CD14-positive monocyte (primary cell): ENCODE measurements at regions not wholly inside any gene's neighbourhood (a gene's known extent, or its start where the extent isn't known, plus 50 kb on each side); places are given as distances from the start of the nearest gene placed in this dataset.

Experiments
- DNase-seq, 3 donors: peaks; one replicate each; pipeline ENCODE4 v3.0.0-alpha.2; 2011 to 2022
- H2AFZ ChIP-seq: 2 replicates; pipeline ENCODE4 v1.6.0; 2012; ENCODE audit warnings: mild to moderate bottlenecking, low read depth, low read length, inconsistent platforms; ENCODE audit not compliant: insufficient read depth, poor library complexity, severe bottlenecking
- H3K27ac ChIP-seq, 2 donors: 1 replicate in 1 of 2; 2 replicates in 1 of 2; pipeline ENCODE4 v1.5.1; 2012 to 2013; ENCODE audit warnings: low read length in 2 of 2, control low read depth in 1 of 2, inconsistent platforms in 1 of 2, low read depth in 1 of 2, mild to moderate bottlenecking in 1 of 2
- H3K27me3 ChIP-seq, 2 donors: one replicate each; pipeline versions ENCODE4 v1.6.0 to v1.6.1; 2011 to 2013; ENCODE audit warnings: low read length in 2 of 2; ENCODE audit not compliant: control insufficient read depth in 2 of 2, insufficient read depth in 2 of 2
- H3K36me3 ChIP-seq, 2 donors: replicated peaks in 1 of 2; 1 replicate in 1 of 2; 2 replicates in 1 of 2; pipeline versions ENCODE4 v1.5.1 to v1.6.1; 2012 to 2013; ENCODE audit warnings: low read length in 2 of 2, control low read depth in 1 of 2, inconsistent platforms in 1 of 2, mild to moderate bottlenecking in 1 of 2; ENCODE audit not compliant: insufficient read depth in 2 of 2, control insufficient read depth in 1 of 2
- H3K4me1 ChIP-seq, 2 donors: 1 replicate in 1 of 2; 2 replicates in 1 of 2; pipeline versions ENCODE4 v1.5.1 to v1.6.1; 2012 to 2013; ENCODE audit warnings: low read length in 2 of 2, control low read depth in 1 of 2, inconsistent platforms in 1 of 2, mild to moderate bottlenecking in 1 of 2, moderate library complexity in 1 of 2; ENCODE audit not compliant: insufficient read depth in 2 of 2, control insufficient read depth in 1 of 2
- H3K4me2 ChIP-seq: replicated peaks from 2 replicates; pipeline ENCODE3; 2012; ENCODE audit warnings: low read length, moderate library complexity, mild to moderate bottlenecking; ENCODE audit not compliant: poor library complexity, severe bottlenecking; ENCODE audit errors: extremely low read depth
- H3K4me3 ChIP-seq, 3 experiments: fragments of 200-600 bp in 1 of 3; sonication (generic) in 1 of 3; replicated peaks in 1 of 3; 1 replicate in 2 of 3; 2 replicates in 1 of 3; pipeline ENCODE4 v1.5.1; 2011 to 2013; ENCODE audit warnings: low read length in 3 of 3, mild to moderate bottlenecking in 3 of 3, control low read depth in 2 of 3, low read depth in 2 of 3, inconsistent platforms in 1 of 3, moderate library complexity in 1 of 3
- H3K79me2 ChIP-seq: 2 replicates; pipeline ENCODE4 v1.6.0; 2012; ENCODE audit warnings: mild to moderate bottlenecking, control low read depth, inconsistent platforms, low read length, moderate library complexity; ENCODE audit not compliant: insufficient read depth
- H3K9ac ChIP-seq: 2 replicates; pipeline ENCODE4 v1.6.0; 2017; ENCODE audit warnings: low read length, mild to moderate bottlenecking; ENCODE audit not compliant: insufficient read depth, poor library complexity, severe bottlenecking
- H3K9me3 ChIP-seq, 2 donors: replicated peaks in 1 of 2; 1 replicate in 1 of 2; 2 replicates in 1 of 2; pipeline versions ENCODE4 v1.5.1 to v1.6.1; 2012 to 2013; ENCODE audit warnings: low read length in 2 of 2, control low read depth in 1 of 2; ENCODE audit not compliant: control insufficient read depth in 1 of 2, insufficient read depth in 1 of 2
- H4K20me1 ChIP-seq: 2 replicates; pipeline ENCODE4 v1.6.0; 2012; ENCODE audit warnings: mild to moderate bottlenecking, low read length, control low read depth, moderate library complexity; ENCODE audit not compliant: insufficient read depth
- H3K27ac Mint-ChIP-seq, 7 donors: one replicate each; pipeline ENCODE4 v1.8.0; 2020; ENCODE audit warnings: mild to moderate bottlenecking in 7 of 7, mixed read lengths in 7 of 7, moderate library complexity in 6 of 7, inconsistent platforms in 2 of 7
- H3K27me3 Mint-ChIP-seq, 3 donors: one replicate each; pipeline ENCODE4 v1.8.0; 2021 to 2022; ENCODE audit warnings: low read depth in 3 of 3, mild to moderate bottlenecking in 3 of 3, mixed read lengths in 3 of 3, moderate library complexity in 3 of 3, inconsistent platforms in 1 of 3
- H3K36me3 Mint-ChIP-seq, 2 donors: one replicate each; pipeline ENCODE4 v1.8.0; 2020; ENCODE audit warnings: mixed read lengths in 2 of 2, inconsistent platforms in 1 of 2, mild to moderate bottlenecking in 1 of 2
- H3K4me1 Mint-ChIP-seq: one replicate; pipeline ENCODE4 v1.8.0; 2020; ENCODE audit warnings: mild to moderate bottlenecking, mixed read lengths
- H3K4me3 Mint-ChIP-seq, 2 donors: one replicate each; pipeline ENCODE4 v1.8.0; 2020; ENCODE audit warnings: mild to moderate bottlenecking in 2 of 2, mixed read lengths in 2 of 2, moderate library complexity in 1 of 2
- H3K9me3 Mint-ChIP-seq, 7 donors: one replicate each; pipeline ENCODE4 v1.8.0; 2020 to 2022; ENCODE audit warnings: mixed read lengths in 7 of 7, mild to moderate bottlenecking in 6 of 7, moderate library complexity in 6 of 7, inconsistent platforms in 2 of 7
- CTCF ChIP-seq: fragments of 200-600 bp; IDR thresholded peaks from one replicate; pipeline ENCODE4 v1.8.0; 2022; ENCODE audit warnings: antibody characterized with exemption, mild to moderate bottlenecking
- WGBS: methylation state at CpG from one replicate; pipeline ENCODE4 v1.1.5; 2013; ENCODE audit warnings: missing lambda C conversion rate; ENCODE audit not compliant: insufficient coverage; 5-methylcytosine and 5-hydroxymethylcytosine counted together
- intact Hi-C, 2 donors: fragments of 100-400 bp; cut with micrococcal nuclease; formaldehyde crosslinking; loops; one replicate each; pipeline versions ENCODE4 v1.15.0 to v1.15.1; 2023

GRCh38 chr5:94031631-94032030 is 290.2 kb upstream of the POU5F2 start:
- Mint-ChIP-seq H3K4me1 (no peaks in the 10 kb centered on the region), H3K4me3 (no peak overlapping the region), H3K27me3 (no peaks in the 10 kb centered on the region), H3K27ac (no peak overlapping the region), H3K36me3 (peaks cover 45 to 46% of the 10 kb centered on the region in 2 donors), H3K9me3 (peaks cover 21 to 38% (median 31%) of the 10 kb centered on the region in 7 donors)
- Histone ChIP-seq H3K27ac (no peak overlapping the region), H3K27me3 (no peaks in the 10 kb centered on the region), H3K4me3 (no peak overlapping the region), H3K9ac (no peak overlapping the region), H3K9me3 (peaks cover 32 to 37% of the 10 kb centered on the region in 2 donors), H3K79me2 (no peaks in the 10 kb centered on the region), H3K36me3 (peaks cover 2 to 22% of the 10 kb centered on the region in 2 donors), H3K4me2 (no peak overlapping the region), H4K20me1 (no peaks in the 10 kb centered on the region), H2AFZ (no peak overlapping the region), H3K4me1 (no peaks in the 10 kb centered on the region)
- DNase-seq, result no peak
- intact Hi-C loops, result no loop called here
- TF ChIP-seq CTCF, result no peak

- H3K79me2 ChIP-seq, result no peaks in the 10 kb centered on the region
- H3K36me3 ChIP-seq, result peaks cover 2 to 13% of the 10 kb centered on the region in 2 donors
- H3K36me3 Mint-ChIP-seq, result peaks cover 35 to 37% of the 10 kb centered on the region in 2 donors
- H2AFZ ChIP-seq, result no peak overlapping the region
- H3K27ac ChIP-seq, result no peak overlapping the region
- no peak overlapping the region for H3K4me2 ChIP-seq
- H4K20me1 ChIP-seq, result no peaks in the 10 kb centered on the region
- no peaks in the 10 kb centered on the region for H3K4me1 Mint-ChIP-seq
- no peak overlapping the region for H3K4me3 Mint-ChIP-seq
- TF ChIP-seq CTCF, result no peak
- no peak overlapping the region for H3K9ac ChIP-seq
- H3K9me3 ChIP-seq, result peaks cover 17 to 19% of the 10 kb centered on the region in 2 donors
- H3K4me3 ChIP-seq, result no peak overlapping the region
- intact Hi-C loops, result no loop called here
- peaks cover 14 to 27% (median 20%) of the 10 kb centered on the region in 7 donors for H3K9me3 Mint-ChIP-seq
- WGBS, result no CpG with 5 or more reads among the region's 1 CpG
- no peaks in the 10 kb centered on the region for H3K27me3 ChIP-seq
- no peaks in the 10 kb centered on the region for H3K27me3 Mint-ChIP-seq
- DNase-seq, result no peak
- no peaks in the 10 kb centered on the region for H3K4me1 ChIP-seq
- no peak overlapping the region for H3K27ac Mint-ChIP-seq
Observed at GRCh38 chr5:94028001-94028400, 286.6 kb upstream of the POU5F2 start.
